Ectodermal cell (in vitro differentiated cells): ENCODE measurements at regions not wholly inside any gene's neighbourhood (a gene's known extent, or its start where the extent isn't known, plus 50 kb on each side); places are given as distances from the start of the nearest gene placed in this dataset.

ENCODE experiments used
- H3K27ac ChIP-seq: 2 replicates; pipeline ENCODE4 v1.7.0; 2013; ENCODE audit warnings: mild to moderate bottlenecking, low read depth, low read length; ENCODE audit not compliant: insufficient read depth, poor library complexity, severe bottlenecking
- H3K27me3 ChIP-seq: 2 replicates; pipeline ENCODE4 v1.7.0; 2013; ENCODE audit warnings: mild to moderate bottlenecking, low read length; ENCODE audit not compliant: insufficient read depth, control insufficient read depth, poor library complexity, severe bottlenecking
- H3K36me3 ChIP-seq: one replicate; pipeline ENCODE4 v1.7.0; 2013; ENCODE audit warnings: low read length; ENCODE audit not compliant: control insufficient read depth, insufficient read depth
- H3K4me1 ChIP-seq: one replicate; pipeline ENCODE4 v1.7.0; 2013; ENCODE audit warnings: low read length; ENCODE audit not compliant: control insufficient read depth, insufficient read depth
- H3K4me3 ChIP-seq: 2 replicates; pipeline ENCODE4 v1.7.0; 2013; ENCODE audit warnings: low read depth, low read length, control low read depth; ENCODE audit not compliant: insufficient read depth
- H3K9me3 ChIP-seq: 2 replicates; pipeline ENCODE4 v1.7.0; 2013; ENCODE audit warnings: mild to moderate bottlenecking, low read length, moderate library complexity; ENCODE audit not compliant: control insufficient read depth
- WGBS, 2 experiments: methylation state at CpG; one replicate each; pipeline ENCODE4 v1.1.7; 2013; ENCODE audit warnings: missing lambda C conversion rate in 2 of 2; 5-methylcytosine and 5-hydroxymethylcytosine counted together

- no peaks in the 10 kb centered on the region for H3K36me3 ChIP-seq
- H3K4me1 ChIP-seq, result no peaks in the 10 kb centered on the region
- no peak overlapping the region for H3K4me3 ChIP-seq
- no peak overlapping the region for H3K27ac ChIP-seq
- no peaks in the 10 kb centered on the region for H3K9me3 ChIP-seq
- no peaks in the 10 kb centered on the region for H3K27me3 ChIP-seq
Observed at GRCh38 chr7:42485301-42485766, 248.3 kb upstream of the GLI3 start.

- 98% methylated on average over 4 of the region's 4 CpGs for WGBS, 2 experiments
- Histone ChIP-seq H3K4me1 (no peaks in the 10 kb centered on the region), H3K27ac (no peak overlapping the region), H3K9me3 (no peaks in the 10 kb centered on the region), H3K4me3 (no peak overlapping the region), H3K27me3 (no peaks in the 10 kb centered on the region), H3K36me3 (no peaks in the 10 kb centered on the region)
Observed at GRCh38 chr7:42483886-42484285, 246.9 kb upstream of the GLI3 start.

GRCh38 chr7:42479816-42480633 lies 243.0 kb upstream of the GLI3 start:
- Histone ChIP-seq H3K27me3 (no peaks in the 10 kb centered on the region), H3K9me3 (no peaks in the 10 kb centered on the region), H3K27ac (no peak overlapping the region), H3K4me1 (no peaks in the 10 kb centered on the region), H3K36me3 (no peaks in the 10 kb centered on the region), H3K4me3 (no peak overlapping the region)
- 92 to 95% methylated on average over 9 of the region's 9 CpGs for WGBS, 2 experiments

GRCh38 chr7:42479452-42479815 lies 242.4 kb upstream of the GLI3 start:
- no peak overlapping the region for H3K27ac ChIP-seq
- no peaks in the 10 kb centered on the region for H3K36me3 ChIP-seq
- H3K4me3 ChIP-seq, result no peak overlapping the region
- H3K27me3 ChIP-seq, result no peaks in the 10 kb centered on the region
- WGBS, 2 experiments, result 91% methylated on average over 3 of the region's 3 CpGs
- H3K4me1 ChIP-seq, result no peaks in the 10 kb centered on the region
- no peaks in the 10 kb centered on the region for H3K9me3 ChIP-seq

GRCh38 chr7:42478717-42479116 lies 241.7 kb upstream of the GLI3 start:
- Histone ChIP-seq H3K4me1 (no peaks in the 10 kb centered on the region), H3K36me3 (no peaks in the 10 kb centered on the region), H3K27ac (no peak overlapping the region), H3K4me3 (no peak overlapping the region), H3K27me3 (no peaks in the 10 kb centered on the region), H3K9me3 (no peaks in the 10 kb centered on the region)
- WGBS, 2 experiments, result 96 to 97% methylated on average over 6 of the region's 6 CpGs

DNA sequence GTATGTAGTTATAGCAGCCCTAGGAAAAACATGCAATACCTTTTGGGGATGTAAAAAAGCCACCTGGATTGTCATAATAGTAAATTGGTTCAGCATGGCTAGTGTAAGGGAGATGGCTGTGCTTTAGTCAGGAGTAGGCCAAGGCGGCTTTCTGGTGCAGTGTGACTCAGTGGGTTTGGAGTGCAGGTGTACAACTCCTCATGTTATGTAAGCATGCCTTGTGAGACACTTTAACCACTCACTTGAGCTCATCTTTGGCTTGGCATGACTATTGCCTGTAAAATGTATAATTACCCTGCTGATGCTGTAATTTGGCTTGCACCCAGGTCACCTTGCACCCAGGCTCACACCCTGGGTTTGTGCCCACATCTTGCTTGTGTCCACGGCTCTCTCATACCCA lies 239.2 kb upstream of the GLI3 start:
- H3K9me3 ChIP-seq, result no peaks in the 10 kb centered on the region
- no peak overlapping the region for H3K4me3 ChIP-seq
- H3K4me1 ChIP-seq, result no peaks in the 10 kb centered on the region
- no peaks in the 10 kb centered on the region for H3K27me3 ChIP-seq
- no peak overlapping the region for H3K27ac ChIP-seq
- WGBS, 2 experiments, result 87 to 99% methylated on average over 2 of the region's 2 CpGs
- H3K36me3 ChIP-seq, result no peaks in the 10 kb centered on the region

GRCh38 chr7:42475082-42475481 lies 238.1 kb upstream of the GLI3 start:
- Histone ChIP-seq H3K36me3 (no peaks in the 10 kb centered on the region), H3K4me1 (no peaks in the 10 kb centered on the region), H3K9me3 (no peaks in the 10 kb centered on the region), H3K4me3 (no peak overlapping the region), H3K27me3 (no peaks in the 10 kb centered on the region), H3K27ac (no peak overlapping the region)
- WGBS, 2 experiments, result 93 to 98% methylated on average over 5 of the region's 5 CpGs

DNA sequence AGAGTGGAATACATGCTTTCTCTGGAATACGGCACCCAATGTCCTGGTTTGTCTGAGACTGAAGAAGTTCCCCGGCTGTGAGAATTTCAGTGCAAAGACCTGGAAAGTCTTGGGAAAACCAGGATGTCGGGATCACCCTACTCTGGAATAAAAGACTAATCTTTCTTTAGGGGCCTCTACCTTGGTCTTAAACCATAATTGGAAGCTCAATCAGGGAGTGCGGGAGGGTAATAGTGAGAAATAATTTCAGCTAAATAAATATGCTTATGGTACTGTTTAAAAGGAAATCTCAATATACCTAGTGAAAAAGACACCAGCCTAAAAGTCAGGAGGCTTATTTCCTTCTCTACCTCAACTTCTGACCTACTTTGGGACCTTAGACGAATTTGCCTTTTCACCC lies 236.1 kb upstream of the GLI3 start:
- 94 to 95% methylated on average over 4 of the region's 5 CpGs for WGBS, 2 experiments
- Histone ChIP-seq H3K27me3 (no peaks in the 10 kb centered on the region), H3K36me3 (no peaks in the 10 kb centered on the region), H3K4me1 (no peaks in the 10 kb centered on the region), H3K4me3 (no peak overlapping the region), H3K27ac (no peak overlapping the region), H3K9me3 (no peaks in the 10 kb centered on the region)

DNA sequence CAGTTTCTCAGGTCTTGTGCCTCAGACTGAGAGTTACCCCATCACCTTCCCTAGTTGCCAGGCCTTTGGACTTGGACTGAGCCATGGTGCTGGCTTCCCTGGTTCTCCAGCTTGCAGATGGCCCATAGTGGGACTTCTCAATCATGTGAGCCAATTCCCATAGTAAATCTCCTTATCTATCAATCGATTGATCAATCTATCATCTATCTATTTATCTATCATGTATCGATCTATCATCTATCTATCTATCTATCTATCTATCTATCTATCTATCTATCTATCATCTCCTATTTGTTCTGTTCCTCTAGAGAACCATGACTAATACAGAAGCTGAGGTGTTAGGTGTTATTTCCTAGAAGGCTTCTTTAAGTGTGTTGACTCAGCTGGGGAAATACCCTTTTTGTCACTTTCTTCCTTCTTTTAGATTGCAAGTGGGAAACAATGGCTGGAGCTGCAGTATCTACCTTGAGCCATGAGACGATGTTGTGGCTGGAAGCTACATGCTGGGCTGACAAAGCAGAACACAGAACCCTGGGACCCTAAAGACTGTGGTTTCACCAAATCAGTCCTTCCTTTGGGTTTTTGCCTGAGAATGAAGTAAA lies 234.7 kb upstream of the GLI3 start:
- WGBS, 2 experiments, result 92 to 96% methylated on average over 3 of the region's 3 CpGs
- no peaks in the 10 kb centered on the region for H3K4me1 ChIP-seq
- no peaks in the 10 kb centered on the region for H3K36me3 ChIP-seq
- H3K27me3 ChIP-seq, result no peaks in the 10 kb centered on the region
- no peak overlapping the region for H3K4me3 ChIP-seq
- H3K9me3 ChIP-seq, result no peaks in the 10 kb centered on the region
- no peak overlapping the region for H3K27ac ChIP-seq

DNA sequence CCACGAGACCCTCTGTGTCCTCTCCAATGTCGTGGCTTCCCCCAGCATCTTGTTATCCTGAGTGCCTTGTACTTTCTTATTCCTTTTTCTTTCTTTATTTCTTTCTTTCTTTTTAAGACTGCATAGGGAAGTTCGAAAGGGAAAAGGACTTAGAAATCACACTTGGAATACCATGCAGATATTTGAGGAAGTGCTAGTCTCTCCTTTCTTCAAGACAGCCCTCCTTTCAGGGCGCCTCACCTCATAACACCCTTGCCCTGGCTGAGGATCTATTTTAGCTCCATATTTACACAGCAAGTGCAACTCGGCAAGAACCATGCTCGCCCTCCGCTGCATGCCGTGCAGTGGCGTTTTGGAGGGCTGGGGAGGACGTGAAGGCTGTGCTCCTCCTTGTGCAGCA lies 232.3 kb upstream of the GLI3 start:
- 90 to 96% methylated on average over 10 of the region's 10 CpGs for WGBS, 2 experiments
- no peaks in the 10 kb centered on the region for H3K9me3 ChIP-seq
- no peaks in the 10 kb centered on the region for H3K4me1 ChIP-seq
- no peak overlapping the region for H3K4me3 ChIP-seq
- H3K36me3 ChIP-seq, result no peaks in the 10 kb centered on the region
- no peaks in the 10 kb centered on the region for H3K27me3 ChIP-seq
- no peak overlapping the region for H3K27ac ChIP-seq
